OCI-LY7 (cell line): ENCODE measurements at regions not wholly inside any gene's neighbourhood (a gene's known extent, or its start where the extent isn't known, plus 50 kb on each side); places are given as distances from the start of the nearest gene placed in this dataset.

Source experiments
- BruUV-seq: library from RNA; stranded (reverse); fragments of 400-500 nt; replicated peaks from 2 replicates; lab custom pipeline; 2021; lab: Mats Ljungman, UMichigan
- CTCF ChIA-PET: fragments of 300-600 bp; sonication (Branson Sonifier 250); formaldehyde crosslinking; loops from one replicate; lab custom pipeline; 2022; ENCODE audit warnings: antibody characterized with exemption; ENCODE audit not compliant: unreplicated experiment; lab: Charles Lee
- POLR2A ChIA-PET: fragments of 300-600 bp; sonication (Branson Sonifier 250); formaldehyde crosslinking; loops from one replicate; lab custom pipeline; 2022; ENCODE audit warnings: antibody characterized with exemption; lab: Charles Lee
- DNase-seq: peaks from one replicate; pipeline ENCODE4 v3.0.0-alpha.2; 2015; ENCODE audit warnings: low spot score
- H2AFZ ChIP-seq: fragments of 200-600 bp; sonication (generic), shearing (Covaris generic); 2 replicates; pipeline ENCODE4 v1.6.1; 2014; ENCODE audit warnings: mild to moderate bottlenecking, antibody characterized with exemption, low read length, moderate library complexity
- H3K27ac ChIP-seq: fragments of 200-600 bp; sonication (generic); 2 replicates; pipeline ENCODE4 v1.5.1; 2014; ENCODE audit warnings: mixed run types, low read depth, mild to moderate bottlenecking, moderate library complexity, low read length, inconsistent platforms; ENCODE audit not compliant: poor library complexity, severe bottlenecking
- H3K36me3 ChIP-seq: fragments of 200-600 bp; sonication (generic); 2 replicates; pipeline ENCODE4 v1.6.1; 2014; ENCODE audit warnings: mild to moderate bottlenecking, antibody characterized with exemption, low read length, moderate library complexity, mixed read lengths; ENCODE audit not compliant: insufficient read depth
- H3K4me1 ChIP-seq: fragments of 200-600 bp; sonication (generic); 2 replicates; pipeline ENCODE4 v1.5.1; 2014; ENCODE audit warnings: mild to moderate bottlenecking, low read length; ENCODE audit not compliant: insufficient read depth, poor library complexity, severe bottlenecking
- H3K4me2 ChIP-seq: fragments of 200-600 bp; sonication (generic); 2 replicates; pipeline ENCODE4 v1.6.1; 2014; ENCODE audit warnings: mild to moderate bottlenecking, low read length
- H3K4me3 ChIP-seq: fragments of 200-600 bp; sonication (generic); 2 replicates; pipeline ENCODE4 v1.5.1; 2014; ENCODE audit warnings: mild to moderate bottlenecking, low read depth, low read length; ENCODE audit not compliant: poor library complexity, severe bottlenecking
- H3K79me2 ChIP-seq: fragments of 200-600 bp; sonication (generic); 2 replicates; pipeline ENCODE4 v1.6.1; 2016; ENCODE audit warnings: low read depth, mild to moderate bottlenecking, low read length, moderate library complexity, mixed read lengths; ENCODE audit not compliant: insufficient read depth
- H3K9me2 ChIP-seq: fragments of 200-600 bp; sonication (generic); 2 replicates; pipeline ENCODE4 v1.6.1; 2016; ENCODE audit warnings: mild to moderate bottlenecking, low read length, mixed read lengths; ENCODE audit not compliant: insufficient read depth
- H3K9me3 ChIP-seq: fragments of 200-600 bp; sonication (generic); 2 replicates; pipeline ENCODE4 v1.6.1; 2014; ENCODE audit warnings: mild to moderate bottlenecking, mixed run types, low read length, mixed read lengths
- H4K20me1 ChIP-seq: fragments of 200-600 bp; sonication (generic); 2 replicates; pipeline ENCODE4 v1.6.1; 2014; ENCODE audit warnings: mild to moderate bottlenecking, antibody characterized with exemption, low read length, moderate library complexity, mixed read lengths; ENCODE audit not compliant: insufficient read depth
- CTCF ChIP-seq: fragments of 200-600 bp; sonication (generic); conservative IDR thresholded peaks from 2 replicates; pipeline ENCODE4 v1.5.1; 2014; ENCODE audit warnings: mild to moderate bottlenecking, antibody characterized with exemption, low read length, moderate library complexity, mixed read lengths
- EZH2phosphoT487 ChIP-seq: fragments of 200-600 bp; sonication (generic); IDR thresholded peaks from 2 replicates; pipeline ENCODE4 v1.6.1; 2018; ENCODE audit warnings: low read depth, borderline replicate concordance, mild to moderate bottlenecking, mixed run types, antibody characterized with exemption, low read length, moderate library complexity, mixed read lengths
- intact Hi-C: fragments of 100-400 bp; cut with micrococcal nuclease; formaldehyde crosslinking; loops from one replicate; pipeline ENCODE4 v1.10.0; 2022; ENCODE audit not compliant: unreplicated experiment

DNA sequence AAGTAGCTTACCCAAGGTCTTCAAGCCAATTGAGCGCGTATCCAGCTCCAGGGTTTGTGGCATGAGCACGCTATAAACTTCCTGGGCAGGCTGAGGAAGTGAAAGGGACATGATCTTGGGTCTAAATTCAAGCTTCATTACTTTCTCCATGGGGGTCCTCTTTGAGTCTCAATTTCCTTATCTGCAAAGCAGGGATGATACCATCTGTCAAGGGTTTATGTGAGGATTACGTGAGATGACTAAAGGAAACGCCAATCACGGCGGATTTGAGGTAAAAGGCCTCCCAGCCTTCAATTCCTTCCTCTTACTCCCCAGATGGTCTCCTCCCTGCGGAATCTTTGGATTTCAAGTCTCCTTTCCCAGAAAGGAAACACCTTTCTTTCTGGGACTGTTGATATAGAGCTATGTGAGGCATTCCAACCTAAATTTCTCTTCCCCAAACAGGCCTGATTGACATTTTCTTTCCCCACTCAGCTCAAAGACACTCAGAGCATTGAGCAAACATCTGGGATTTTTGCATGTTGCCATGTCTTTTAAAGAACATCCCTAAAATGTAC, 474.4 kb downstream of the INSC start:
- TF ChIP-seq EZH2phosphoT487: no peak
- TF ChIP-seq CTCF: no peak
- H3K79me2 ChIP-seq: no peaks in the 10 kb centered on the region
- no peaks in the 10 kb centered on the region for H3K9me2 ChIP-seq
- POLR2A ChIA-PET: interaction anchor here (0.9 kb wide), 1 partner anchor 52 kb away, joined by 3 read pairs; no protein-coding TSS in a partner anchor
- intact Hi-C loops: no loop called here
- H3K9me3 ChIP-seq: no peaks in the 10 kb centered on the region
- H3K36me3 ChIP-seq: no peaks in the 10 kb centered on the region
- BruUV-seq: no TSS peak
- DNase-seq: no peak
- H3K4me1 ChIP-seq: no peaks in the 10 kb centered on the region
- no peak overlapping the region for H2AFZ ChIP-seq
- H3K27ac ChIP-seq: no peak overlapping the region
- H3K4me2 ChIP-seq: no peak overlapping the region
- H3K4me3 ChIP-seq: no peak overlapping the region
- CTCF ChIA-PET: no interaction called here
- H4K20me1 ChIP-seq: no peaks in the 10 kb centered on the region

- TF ChIP-seq CTCF (no peak), EZH2phosphoT487 (no peak)
- no peak for DNase-seq
- no peaks in the 10 kb centered on the region for H3K79me2 ChIP-seq
- H3K9me2 ChIP-seq: no peaks in the 10 kb centered on the region
- H3K4me1 ChIP-seq: no peaks in the 10 kb centered on the region
- ChIA-PET POLR2A (no interaction called here), CTCF (no interaction called here)
- H4K20me1 ChIP-seq: no peaks in the 10 kb centered on the region
- no peaks in the 10 kb centered on the region for H3K36me3 ChIP-seq
- no TSS peak for BruUV-seq
- H3K27ac ChIP-seq: no peak overlapping the region
- H3K4me2 ChIP-seq: no peak overlapping the region
- no peaks in the 10 kb centered on the region for H3K9me3 ChIP-seq
- no peak overlapping the region for H2AFZ ChIP-seq
- intact Hi-C loops: no loop called here
- no peak overlapping the region for H3K4me3 ChIP-seq
These were observed 475.4 kb downstream of the INSC start for GRCh38 chr11:15590132-15590531.

DNA sequence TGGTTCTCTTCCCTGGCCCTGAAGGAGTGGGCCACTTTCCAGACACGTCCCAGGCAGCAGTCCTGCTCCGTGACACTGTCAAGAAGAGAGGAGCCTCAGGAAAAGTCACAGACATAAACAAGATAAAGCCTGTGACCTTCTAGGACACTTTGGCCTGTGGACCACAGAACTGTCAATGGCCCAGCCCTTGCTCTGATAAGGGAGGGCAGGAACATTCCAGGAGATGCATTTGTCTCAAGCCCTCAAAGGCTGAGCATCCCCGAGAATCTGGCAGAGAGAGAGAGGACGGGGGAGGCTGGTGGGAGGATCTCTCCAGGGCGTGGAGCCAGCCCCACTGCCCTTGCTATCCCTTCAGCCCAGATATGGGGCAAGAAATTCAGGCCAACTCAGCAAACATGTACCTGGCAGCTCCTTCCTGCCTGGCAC, 476.4 kb downstream of the INSC start:
- Histone ChIP-seq H3K36me3 (no peaks in the 10 kb centered on the region), H3K4me3 (no peak overlapping the region), H3K9me3 (no peaks in the 10 kb centered on the region), H3K79me2 (no peaks in the 10 kb centered on the region), H2AFZ (no peak overlapping the region), H4K20me1 (no peaks in the 10 kb centered on the region), H3K27ac (no peak overlapping the region), H3K4me2 (no peak overlapping the region), H3K4me1 (no peaks in the 10 kb centered on the region), H3K9me2 (no peaks in the 10 kb centered on the region)
- BruUV-seq: no TSS peak
- intact Hi-C loops: no loop called here
- ChIA-PET POLR2A (no interaction called here), CTCF (no interaction called here)
- DNase-seq: no peak
- TF ChIP-seq EZH2phosphoT487 (no peak), CTCF (no peak)
